GM12892 (cell line): ENCODE measurements at regions not wholly inside any gene's neighbourhood (a gene's known extent, or its start where the extent isn't known, plus 50 kb on each side); places are given as distances from the start of the nearest gene placed in this dataset.

ENCODE experiments used
- POLR2A ChIP-seq: IDR thresholded peaks from 2 replicates; pipeline ENCODE4 v1.6.1; 2011; ENCODE audit warnings: low read depth, low read length, control low read depth
- TAF1 ChIP-seq: IDR thresholded peaks from 2 replicates; pipeline ENCODE4 v1.6.1; 2011; ENCODE audit warnings: low read depth, mild to moderate bottlenecking, control low read depth, low read length, borderline replicate concordance

GRCh38 chr1:81730881-81731280 lies 69.9 kb upstream of the ADGRL2 start:
- TF ChIP-seq TAF1: no peak
- no peak for TF ChIP-seq POLR2A
